Neutrophil (primary cell): ENCODE measurements at regions not wholly inside any gene's neighbourhood (a gene's known extent, or its start where the extent isn't known, plus 50 kb on each side); places are given as distances from the start of the nearest gene placed in this dataset.

Source experiments
- H3K27ac ChIP-seq: fragments of 200-600 bp; sonication (generic); 2 replicates; pipeline ENCODE4 v1.5.1; 2016; ENCODE audit warnings: mild to moderate bottlenecking, moderate library complexity
- H3K27me3 ChIP-seq: fragments of 200-600 bp; sonication (generic); 2 replicates; pipeline ENCODE4 v1.6.0; 2016; ENCODE audit warnings: mild to moderate bottlenecking
- H3K36me3 ChIP-seq: fragments of 200-600 bp; sonication (generic); 2 replicates; pipeline ENCODE4 v1.5.1; 2017
- H3K4me1 ChIP-seq, 2 experiments: fragments of 200-600 bp in 1 of 2; sonication (generic) in 1 of 2; 1 replicate in 1 of 2; 2 replicates in 1 of 2; pipeline versions ENCODE4 v1.5.1 to v1.6.1; 2013 to 2016; ENCODE audit warnings: low read depth in 1 of 2, low read length in 1 of 2, mild to moderate bottlenecking in 1 of 2, moderate library complexity in 1 of 2; ENCODE audit not compliant: control insufficient read depth in 1 of 2, insufficient read depth in 1 of 2
- H3K4me3 ChIP-seq, 2 experiments: fragments of 200-600 bp in 1 of 2; sonication (generic) in 1 of 2; 1 replicate in 1 of 2; 2 replicates in 1 of 2; pipeline ENCODE4 v1.5.1; 2013 to 2016; ENCODE audit warnings: low read depth in 1 of 2, low read length in 1 of 2, mild to moderate bottlenecking in 1 of 2, moderate library complexity in 1 of 2
- H3K9me3 ChIP-seq: fragments of 200-600 bp; sonication (generic); 2 replicates; pipeline ENCODE4 v1.5.1; 2016
- TF ChIP-seq, protein P1 (sequence below): fragments of 200-600 bp; sonication (generic); IDR thresholded peaks from 2 replicates; pipeline ENCODE4 v1.5.1; 2016; ENCODE audit warnings: antibody characterized with exemption

DNA sequence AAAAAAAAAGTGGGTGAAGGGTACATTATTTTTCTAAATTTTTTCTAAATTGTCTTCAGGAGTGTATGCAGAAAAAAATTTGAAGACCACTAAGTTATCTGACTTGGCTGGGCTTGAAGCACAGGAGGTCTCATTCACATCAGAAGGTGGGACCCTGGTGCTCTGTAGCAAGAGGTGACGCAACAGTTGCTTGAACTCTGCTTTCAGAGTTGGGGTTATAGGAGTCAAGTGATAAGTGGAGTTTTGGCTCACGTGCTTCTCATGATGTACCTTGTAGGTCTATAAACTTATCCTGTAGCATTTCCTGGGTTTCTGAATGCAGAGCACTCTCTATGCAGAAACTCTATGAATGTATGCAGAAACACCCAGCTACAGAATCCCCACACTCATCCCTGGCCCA lies 58.5 kb upstream of the FOXC1 start:
- H3K27me3 ChIP-seq: peaks cover 11% of the 10 kb centered on the region
- no peaks in the 10 kb centered on the region for H3K9me3 ChIP-seq
- no peak overlapping the region for H3K27ac ChIP-seq
- H3K4me1 ChIP-seq: peaks cover 7 to 18% of the 10 kb centered on the region in 2 experiments
- H3K4me3 ChIP-seq: no peak overlapping the region
- TF ChIP-seq, protein P1, sequence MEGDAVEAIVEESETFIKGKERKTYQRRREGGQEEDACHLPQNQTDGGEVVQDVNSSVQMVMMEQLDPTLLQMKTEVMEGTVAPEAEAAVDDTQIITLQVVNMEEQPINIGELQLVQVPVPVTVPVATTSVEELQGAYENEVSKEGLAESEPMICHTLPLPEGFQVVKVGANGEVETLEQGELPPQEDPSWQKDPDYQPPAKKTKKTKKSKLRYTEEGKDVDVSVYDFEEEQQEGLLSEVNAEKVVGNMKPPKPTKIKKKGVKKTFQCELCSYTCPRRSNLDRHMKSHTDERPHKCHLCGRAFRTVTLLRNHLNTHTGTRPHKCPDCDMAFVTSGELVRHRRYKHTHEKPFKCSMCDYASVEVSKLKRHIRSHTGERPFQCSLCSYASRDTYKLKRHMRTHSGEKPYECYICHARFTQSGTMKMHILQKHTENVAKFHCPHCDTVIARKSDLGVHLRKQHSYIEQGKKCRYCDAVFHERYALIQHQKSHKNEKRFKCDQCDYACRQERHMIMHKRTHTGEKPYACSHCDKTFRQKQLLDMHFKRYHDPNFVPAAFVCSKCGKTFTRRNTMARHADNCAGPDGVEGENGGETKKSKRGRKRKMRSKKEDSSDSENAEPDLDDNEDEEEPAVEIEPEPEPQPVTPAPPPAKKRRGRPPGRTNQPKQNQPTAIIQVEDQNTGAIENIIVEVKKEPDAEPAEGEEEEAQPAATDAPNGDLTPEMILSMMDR: no peak
- no peaks in the 10 kb centered on the region for H3K36me3 ChIP-seq

DNA sequence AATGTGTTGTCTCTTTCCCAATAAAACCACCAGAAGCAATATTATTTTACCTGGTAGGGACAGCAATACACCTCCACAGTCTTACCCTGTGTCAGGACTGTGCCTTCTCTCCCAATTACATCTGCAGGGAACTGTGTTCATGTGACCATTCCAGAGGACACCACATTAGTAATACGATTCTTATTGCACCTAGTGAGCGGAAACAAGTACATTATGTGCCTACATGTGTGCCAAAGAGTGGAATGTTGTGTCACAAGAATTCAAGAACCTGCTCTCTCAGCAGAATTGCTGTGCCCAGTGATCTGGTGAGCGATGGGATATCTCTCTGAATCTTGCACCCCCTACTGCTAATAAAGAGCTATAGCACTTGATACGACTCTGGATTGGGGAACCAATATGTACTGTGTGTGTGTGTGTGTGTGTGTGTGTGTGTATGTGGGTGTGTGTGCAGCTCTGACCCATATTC lies 57.4 kb upstream of the FOXC1 start:
- Histone ChIP-seq H3K36me3 (no peaks in the 10 kb centered on the region), H3K4me1 (peaks cover 7 to 18% of the 10 kb centered on the region in 2 experiments), H3K4me3 (no peak overlapping the region), H3K9me3 (no peaks in the 10 kb centered on the region), H3K27ac (no peak overlapping the region), H3K27me3 (peaks cover 13% of the 10 kb centered on the region)
- TF ChIP-seq, protein P1: no peak

DNA sequence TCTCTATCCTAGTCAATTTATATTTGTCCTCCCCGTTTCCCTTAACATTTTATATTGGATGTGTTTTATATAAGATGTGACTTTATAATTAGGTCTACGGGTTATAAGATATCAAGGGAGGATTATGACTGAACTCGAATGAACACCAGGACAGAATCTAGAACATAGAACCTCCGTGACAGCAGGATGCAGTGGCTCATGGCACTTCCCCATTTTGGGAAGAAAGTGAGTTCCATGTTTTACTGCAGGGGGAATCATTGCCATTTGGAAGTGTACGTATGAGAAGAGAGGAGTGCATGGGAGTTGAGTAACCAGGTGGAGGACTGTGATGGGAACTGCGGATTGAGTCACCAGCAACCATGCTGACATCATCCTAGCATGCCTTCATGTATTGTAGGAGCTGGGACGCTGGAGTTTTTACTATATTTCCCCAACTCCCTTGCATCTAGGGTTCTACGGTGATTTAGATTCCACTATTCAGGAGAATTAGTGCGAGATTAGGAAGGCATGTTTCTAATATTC lies 56.1 kb upstream of the FOXC1 start:
- H3K27ac ChIP-seq: no peak overlapping the region
- H3K9me3 ChIP-seq: no peaks in the 10 kb centered on the region
- H3K36me3 ChIP-seq: no peaks in the 10 kb centered on the region
- peaks cover 13% of the 10 kb centered on the region for H3K27me3 ChIP-seq
- peaks cover 7 to 18% of the 10 kb centered on the region in 2 experiments for H3K4me1 ChIP-seq
- no peak overlapping the region for H3K4me3 ChIP-seq
- TF ChIP-seq, protein P1: no peak

DNA sequence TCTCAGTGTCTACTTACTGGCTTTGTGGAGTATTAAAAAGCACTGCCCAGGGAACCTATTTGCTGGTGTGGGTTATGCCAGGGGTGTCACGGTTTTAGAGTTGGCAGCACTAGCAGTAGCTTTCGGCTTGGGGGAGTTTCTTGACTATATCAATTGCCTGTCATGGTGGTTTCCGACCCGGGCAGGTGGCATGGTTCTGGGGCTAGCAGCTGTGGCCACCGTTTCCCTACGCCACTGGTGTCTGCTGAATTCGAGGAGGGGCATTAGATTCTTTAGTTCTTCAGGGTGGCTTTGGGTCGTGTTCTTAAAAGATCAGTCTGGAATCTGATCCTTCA lies 55.6 kb upstream of the FOXC1 start:
- Histone ChIP-seq H3K27me3 (peaks cover 13% of the 10 kb centered on the region), H3K9me3 (no peaks in the 10 kb centered on the region), H3K4me3 (no peak overlapping the region), H3K27ac (no peak overlapping the region), H3K36me3 (no peaks in the 10 kb centered on the region), H3K4me1 (peaks cover 7 to 18% of the 10 kb centered on the region in 2 experiments)
- TF ChIP-seq, protein P1: no peak

DNA sequence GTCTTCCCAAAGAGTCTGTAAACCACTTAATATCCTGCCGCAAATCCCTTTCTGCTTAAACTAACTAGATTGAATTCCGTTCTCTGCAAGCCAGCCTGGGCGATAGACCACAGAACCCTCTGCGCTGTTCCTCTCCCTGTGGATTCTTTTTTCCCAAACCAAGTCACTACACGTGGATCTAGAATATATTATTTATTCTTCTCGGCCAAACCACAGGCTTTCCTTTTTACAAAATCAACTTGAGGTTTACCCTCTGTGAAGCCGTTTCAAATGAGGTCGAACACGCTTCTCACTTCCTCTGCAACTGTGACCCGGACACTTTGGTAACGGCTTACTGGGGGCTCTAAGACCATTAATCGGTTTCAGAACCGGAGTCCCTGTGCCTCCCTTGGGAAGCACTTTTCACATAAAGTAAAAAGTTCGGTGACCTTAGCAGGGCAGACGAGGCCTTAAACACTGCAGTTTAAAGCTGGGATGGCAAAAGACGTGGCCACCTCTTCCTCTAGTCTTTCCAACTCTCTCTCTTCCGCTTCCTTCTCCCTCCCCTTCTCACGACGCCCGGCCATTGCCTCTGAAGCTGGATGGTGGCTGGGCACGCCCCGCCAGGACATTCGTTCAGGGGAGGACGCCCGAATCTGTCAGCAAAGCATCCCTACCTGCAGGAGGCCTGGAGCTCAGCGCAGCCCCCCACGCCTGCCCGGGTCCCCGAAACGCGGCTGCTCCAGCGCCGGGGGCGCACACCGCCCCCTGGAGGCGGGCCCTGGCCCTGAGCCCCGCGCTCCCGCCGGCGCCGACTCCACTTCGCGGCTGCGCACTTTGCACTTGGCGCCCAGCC lies 55.0 kb upstream of the FOXC1 start:
- TF ChIP-seq, protein P1: peak; percentile 63
- peak overlapping the region; percentile 1 for H3K27ac ChIP-seq
- peaks cover 7 to 18% of the 10 kb centered on the region in 2 experiments for H3K4me1 ChIP-seq
- H3K9me3 ChIP-seq: no peaks in the 10 kb centered on the region
- H3K36me3 ChIP-seq: no peaks in the 10 kb centered on the region
- H3K27me3 ChIP-seq: peaks cover 13% of the 10 kb centered on the region
- peak overlapping the region; percentile 62 to 64 for H3K4me3 ChIP-seq
